HEK293 (cell line): ENCODE measurements at regions not wholly inside any gene's neighbourhood (a gene's known extent, or its start where the extent isn't known, plus 50 kb on each side); places are given as distances from the start of the nearest gene placed in this dataset.
A peak's percentile ranks its signal among the peaks of the same experiment; 100 is the strongest.

ENCODE experiments used
- CTCF ChIA-PET: fragments of 350-600 bp; formaldehyde crosslinking; extraction: SDS; loops from one replicate; lab custom pipeline; 2021; ENCODE audit warnings: antibody characterized with exemption; lab: Yijun Ruan, JAX
- POLR2A ChIA-PET: fragments of 300-600 bp; formaldehyde crosslinking; extraction: SDS; loops from one replicate; lab custom pipeline; 2020; ENCODE audit warnings: antibody characterized with exemption, inconsistent platforms; lab: Yijun Ruan, JAX
- H3K27ac ChIP-seq: fragments of 200-500 bp; sonication (Bioruptor generic); 2 replicates; pipeline ENCODE4 v1.5.1; 2014; ENCODE audit warnings: low read depth, low read length, control low read depth, inconsistent platforms; ENCODE audit errors: extremely low read depth
- H3K36me3 ChIP-seq, 2 experiments: fragments of 200-500 bp in 1 of 2; sonication (Bioruptor generic) in 1 of 2; 1 replicate in 1 of 2; 2 replicates in 1 of 2; pipeline ENCODE4 v1.5.1; 2014 to 2017; ENCODE audit warnings: inconsistent platforms in 2 of 2, low read length in 2 of 2; ENCODE audit not compliant: control insufficient read depth in 2 of 2, insufficient read depth in 1 of 2
- H3K4me1 ChIP-seq: fragments of 200-500 bp; sonication (Bioruptor generic); 2 replicates; pipeline ENCODE4 v1.5.1; 2014; ENCODE audit warnings: mild to moderate bottlenecking, low read length, inconsistent platforms; ENCODE audit not compliant: control insufficient read depth, insufficient read depth
- H3K4me3 ChIP-seq: 2 replicates; pipeline ENCODE4 v1.5.1; 2011; ENCODE audit warnings: low read depth, mild to moderate bottlenecking, control low read depth, low read length, moderate library complexity
- H3K9me3 ChIP-seq: fragments of 200-500 bp; sonication (Bioruptor generic); 2 replicates; pipeline ENCODE4 v1.5.1; 2014; ENCODE audit warnings: low read depth, low read length, inconsistent platforms; ENCODE audit not compliant: control insufficient read depth, insufficient read depth
- INSM2 ChIP-seq: fragments of 450-650 bp; formaldehyde crosslinking; IDR thresholded peaks from 2 replicates; pipeline ENCODE4 v1.5.1; 2016; ENCODE audit warnings: missing biosample characterization, missing genetic modification characterization
- KLF7 ChIP-seq: fragments of 450-650 bp; formaldehyde crosslinking; IDR thresholded peaks from 2 replicates; pipeline ENCODE4 v1.5.1; 2016; ENCODE audit warnings: missing biosample characterization, missing genetic modification characterization, borderline replicate concordance
- REPIN1 ChIP-seq: fragments of 450-650 bp; formaldehyde crosslinking; IDR thresholded peaks from 2 replicates; pipeline ENCODE4 v1.5.1; 2017; ENCODE audit warnings: missing biosample characterization, missing genetic modification characterization, low read depth
- SCRT2 ChIP-seq: fragments of 450-650 bp; formaldehyde crosslinking; IDR thresholded peaks from 2 replicates; pipeline ENCODE4 v1.5.1; 2016; ENCODE audit warnings: missing biosample characterization, missing genetic modification characterization
- SP7 ChIP-seq: fragments of 450-650 bp; formaldehyde crosslinking; IDR thresholded peaks from 2 replicates; pipeline ENCODE4 v1.5.1; 2016; ENCODE audit warnings: missing biosample characterization, missing genetic modification characterization
- ZBTB20 ChIP-seq: fragments of 450-650 bp; formaldehyde crosslinking; IDR thresholded peaks from 2 replicates; pipeline ENCODE4 v1.5.1; 2016; ENCODE audit warnings: missing biosample characterization, missing genetic modification characterization
- ZBTB8A ChIP-seq: fragments of 450-650 bp; formaldehyde crosslinking; IDR thresholded peaks from 2 replicates; pipeline ENCODE4 v1.5.1; 2016; ENCODE audit warnings: missing biosample characterization, missing genetic modification characterization
- ZIC2 ChIP-seq: fragments of 450-650 bp; formaldehyde crosslinking; IDR thresholded peaks from 2 replicates; pipeline ENCODE4 v1.5.1; 2016; ENCODE audit warnings: missing biosample characterization, missing genetic modification characterization
- ZNF155 ChIP-seq: fragments of 450-650 bp; formaldehyde crosslinking; IDR thresholded peaks from 2 replicates; pipeline ENCODE4 v1.5.1; 2016; ENCODE audit warnings: missing biosample characterization, missing genetic modification characterization
- ZNF157 ChIP-seq: fragments of 450-650 bp; formaldehyde crosslinking; IDR thresholded peaks from 2 replicates; pipeline ENCODE4 v1.5.1; 2016; ENCODE audit warnings: missing biosample characterization, missing genetic modification characterization
- ZNF2 ChIP-seq: fragments of 450-650 bp; formaldehyde crosslinking; IDR thresholded peaks from 2 replicates; pipeline ENCODE4 v1.5.1; 2016; ENCODE audit warnings: missing biosample characterization, missing genetic modification characterization
- ZNF280D ChIP-seq: fragments of 450-650 bp; formaldehyde crosslinking; IDR thresholded peaks from 2 replicates; pipeline ENCODE4 v1.5.1; 2016; ENCODE audit warnings: missing biosample characterization, missing genetic modification characterization
- ZNF416 ChIP-seq: fragments of 450-650 bp; formaldehyde crosslinking; IDR thresholded peaks from 2 replicates; pipeline ENCODE4 v1.5.1; 2016; ENCODE audit warnings: missing biosample characterization, missing genetic modification characterization
- ZNF521 ChIP-seq: fragments of 450-650 bp; formaldehyde crosslinking; IDR thresholded peaks from 2 replicates; pipeline ENCODE4 v1.5.1; 2017; ENCODE audit warnings: missing biosample characterization, mild to moderate bottlenecking, missing genetic modification characterization
- ZNF558 ChIP-seq: fragments of 450-650 bp; formaldehyde crosslinking; IDR thresholded peaks from 2 replicates; pipeline ENCODE4 v1.5.1; 2016; ENCODE audit warnings: missing biosample characterization, missing genetic modification characterization
- ZNF596 ChIP-seq: fragments of 450-650 bp; IDR thresholded peaks from 2 replicates; pipeline ENCODE4 v1.5.0; 2018; ENCODE audit warnings: missing biosample characterization, mild to moderate bottlenecking, missing genetic modification characterization, moderate library complexity
- ZNF610 ChIP-seq: fragments of 450-650 bp; formaldehyde crosslinking; IDR thresholded peaks from 2 replicates; pipeline ENCODE4 v1.5.1; 2016; ENCODE audit warnings: missing biosample characterization, missing genetic modification characterization, borderline replicate concordance
- ZNF624 ChIP-seq: fragments of 450-650 bp; formaldehyde crosslinking; IDR thresholded peaks from 2 replicates; pipeline ENCODE4 v1.5.1; 2017; ENCODE audit warnings: missing biosample characterization, missing genetic modification characterization
- ZNF654 ChIP-seq: fragments of 450-650 bp; formaldehyde crosslinking; IDR thresholded peaks from 2 replicates; pipeline ENCODE4 v1.5.1; 2016; ENCODE audit warnings: low read depth, missing biosample characterization, missing genetic modification characterization
- ZNF843 ChIP-seq: fragments of 450-650 bp; formaldehyde crosslinking; IDR thresholded peaks from 2 replicates; pipeline ENCODE4 v1.5.1; 2016; ENCODE audit warnings: missing biosample characterization, missing genetic modification characterization
- ZXDB ChIP-seq: fragments of 450-650 bp; formaldehyde crosslinking; IDR thresholded peaks from 2 replicates; pipeline ENCODE4 v1.5.1; 2016; ENCODE audit warnings: missing biosample characterization, missing genetic modification characterization
- TF ChIP-seq, protein P1 (sequence below): fragments of 450-650 bp; formaldehyde crosslinking; conservative IDR thresholded peaks from 2 replicates; pipeline ENCODE4 v1.5.1; 2016; ENCODE audit warnings: low read depth, missing biosample characterization, missing genetic modification characterization

- no peaks in the 10 kb centered on the region for H3K36me3 ChIP-seq
- ChIA-PET POLR2A (no interaction called here), CTCF (no interaction called here)
- H3K9me3 ChIP-seq: no peaks in the 10 kb centered on the region
- TF ChIP-seq ZNF280D (tag by site-specific recombination): no peak
- no peak for TF ChIP-seq ZNF558 (tag by site-specific recombination)
- TF ChIP-seq ZNF521 (tag by site-specific recombination): no peak
- no peak for TF ChIP-seq KLF7 (tag by site-specific recombination)
- TF ChIP-seq ZIC2 (tag by site-specific recombination): no peak
- TF ChIP-seq ZNF624 (tag by site-specific recombination): no peak
- TF ChIP-seq ZNF596: no peak
- no peak for TF ChIP-seq INSM2
- TF ChIP-seq, protein P1, sequence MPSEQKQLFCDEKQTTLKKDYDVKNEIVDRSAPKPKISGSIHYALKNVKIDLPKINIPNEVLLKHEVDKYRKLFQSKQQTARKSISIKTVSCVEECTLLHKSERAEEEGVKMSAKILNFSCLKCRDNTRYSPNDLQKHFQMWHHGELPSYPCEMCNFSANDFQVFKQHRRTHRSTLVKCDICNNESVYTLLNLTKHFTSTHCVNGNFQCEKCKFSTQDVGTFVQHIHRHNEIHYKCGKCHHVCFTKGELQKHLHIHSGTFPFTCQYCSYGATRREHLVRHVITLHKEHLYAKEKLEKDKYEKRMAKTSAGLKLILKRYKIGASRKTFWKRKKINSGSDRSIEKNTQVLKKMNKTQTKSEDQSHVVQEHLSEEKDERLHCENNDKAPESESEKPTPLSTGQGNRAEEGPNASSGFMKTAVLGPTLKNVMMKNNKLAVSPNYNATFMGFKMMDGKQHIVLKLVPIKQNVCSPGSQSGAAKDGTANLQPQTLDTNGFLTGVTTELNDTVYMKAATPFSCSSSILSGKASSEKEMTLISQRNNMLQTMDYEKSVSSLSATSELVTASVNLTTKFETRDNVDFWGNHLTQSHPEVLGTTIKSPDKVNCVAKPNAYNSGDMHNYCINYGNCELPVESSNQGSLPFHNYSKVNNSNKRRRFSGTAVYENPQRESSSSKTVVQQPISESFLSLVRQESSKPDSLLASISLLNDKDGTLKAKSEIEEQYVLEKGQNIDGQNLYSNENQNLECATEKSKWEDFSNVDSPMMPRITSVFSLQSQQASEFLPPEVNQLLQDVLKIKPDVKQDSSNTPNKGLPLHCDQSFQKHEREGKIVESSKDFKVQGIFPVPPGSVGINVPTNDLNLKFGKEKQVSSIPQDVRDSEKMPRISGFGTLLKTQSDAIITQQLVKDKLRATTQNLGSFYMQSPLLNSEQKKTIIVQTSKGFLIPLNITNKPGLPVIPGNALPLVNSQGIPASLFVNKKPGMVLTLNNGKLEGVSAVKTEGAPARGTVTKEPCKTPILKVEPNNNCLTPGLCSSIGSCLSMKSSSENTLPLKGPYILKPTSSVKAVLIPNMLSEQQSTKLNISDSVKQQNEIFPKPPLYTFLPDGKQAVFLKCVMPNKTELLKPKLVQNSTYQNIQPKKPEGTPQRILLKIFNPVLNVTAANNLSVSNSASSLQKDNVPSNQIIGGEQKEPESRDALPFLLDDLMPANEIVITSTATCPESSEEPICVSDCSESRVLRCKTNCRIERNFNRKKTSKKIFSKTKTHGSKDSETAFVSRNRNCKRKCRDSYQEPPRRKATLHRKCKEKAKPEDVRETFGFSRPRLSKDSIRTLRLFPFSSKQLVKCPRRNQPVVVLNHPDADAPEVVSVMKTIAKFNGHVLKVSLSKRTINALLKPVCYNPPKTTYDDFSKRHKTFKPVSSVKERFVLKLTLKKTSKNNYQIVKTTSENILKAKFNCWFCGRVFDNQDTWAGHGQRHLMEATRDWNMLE (tag by site-specific recombination): no peak
- no peak for TF ChIP-seq ZNF416 (tag by site-specific recombination)
- TF ChIP-seq SCRT2: no peak
- TF ChIP-seq ZNF2 (tag by site-specific recombination): no peak
- no peak for TF ChIP-seq SP7 (tag by site-specific recombination)
- TF ChIP-seq REPIN1: no peak
- no peak for TF ChIP-seq ZNF155 (tag by site-specific recombination)
- H3K4me3 ChIP-seq: no peak overlapping the region
- H3K27ac ChIP-seq: no peak overlapping the region
- no peaks in the 10 kb centered on the region for H3K4me1 ChIP-seq
Observed at GRCh38 chr5:126067404-126067803, 355.8 kb upstream of the GRAMD2B start.

GRCh38 chr5:126069329-126069728 lies 353.9 kb upstream of the GRAMD2B start:
- ChIA-PET POLR2A (no interaction called here), CTCF (no interaction called here)
- H3K4me3 ChIP-seq: no peak overlapping the region
- no peaks in the 10 kb centered on the region for H3K9me3 ChIP-seq
- H3K27ac ChIP-seq: no peak overlapping the region
- no peaks in the 10 kb centered on the region for H3K4me1 ChIP-seq
- no peaks in the 10 kb centered on the region for H3K36me3 ChIP-seq
- TF ChIP-seq ZNF596: 0 out of 2 replicates have a peak, but pooled peaks have one; percentile 30
- TF ChIP-seq ZNF610 (tag by site-specific recombination): no peak
- TF ChIP-seq ZNF843 (tag by site-specific recombination): peak; percentile 84
- no peak for TF ChIP-seq ZNF280D (tag by site-specific recombination)
- no peak for TF ChIP-seq ZNF654
- TF ChIP-seq ZNF157: no peak
- no peak for TF ChIP-seq ZBTB20 (tag by site-specific recombination)
- no peak for TF ChIP-seq INSM2
- peak; percentile 82 for TF ChIP-seq ZXDB (tag by site-specific recombination)
- peak; percentile 27 for TF ChIP-seq ZBTB8A (tag by site-specific recombination)
